H9 (cell line): ENCODE measurements at regions not wholly inside any gene's neighbourhood (a gene's known extent, or its start where the extent isn't known, plus 50 kb on each side); places are given as distances from the start of the nearest gene placed in this dataset.

Source experiments
- DNase-seq: peaks from one replicate; pipeline ENCODE4 v3.0.0-alpha.2; 2017
- H2AFZ ChIP-seq: one replicate; pipeline ENCODE4 v1.6.1; 2013; ENCODE audit warnings: mild to moderate bottlenecking, low read length, control low read depth, moderate library complexity
- H2AK5ac ChIP-seq: 2 replicates; pipeline ENCODE4 v1.6.1; 2013; ENCODE audit warnings: low read length, control low read depth, mixed read lengths; ENCODE audit not compliant: insufficient read length
- H2BK120ac ChIP-seq: one replicate; pipeline ENCODE4 v1.6.1; 2013; ENCODE audit warnings: low read depth, mild to moderate bottlenecking, low read length, control low read depth, inconsistent platforms; ENCODE audit not compliant: poor library complexity, severe bottlenecking
- H2BK12ac ChIP-seq: 2 replicates; pipeline ENCODE4 v1.6.1; 2013; ENCODE audit warnings: low read length, control low read depth, mixed read lengths, low read depth; ENCODE audit not compliant: insufficient read length
- H2BK15ac ChIP-seq: 2 replicates; pipeline ENCODE4 v1.6.1; 2013; ENCODE audit warnings: low read depth, low read length, control low read depth
- H2BK20ac ChIP-seq: one replicate; pipeline ENCODE4 v1.6.1; 2013; ENCODE audit warnings: low read depth, mild to moderate bottlenecking, low read length, control low read depth, inconsistent platforms; ENCODE audit not compliant: poor library complexity, severe bottlenecking
- H2BK5ac ChIP-seq: 2 replicates; pipeline ENCODE4 v1.6.1; 2013; ENCODE audit warnings: low read length, control low read depth, mixed read lengths; ENCODE audit not compliant: insufficient read length
- H3K14ac ChIP-seq: 2 replicates; pipeline ENCODE4 v1.6.1; 2013; ENCODE audit warnings: low read length, control low read depth; ENCODE audit not compliant: insufficient read depth
- H3K18ac ChIP-seq: 2 replicates; pipeline ENCODE4 v1.6.1; 2013; ENCODE audit warnings: low read depth, mild to moderate bottlenecking, mixed read lengths, low read length, control low read depth; ENCODE audit not compliant: insufficient read length
- H3K23ac ChIP-seq: 2 replicates; pipeline ENCODE4 v1.6.1; 2013; ENCODE audit warnings: low read length, control low read depth, mixed read lengths, low read depth; ENCODE audit not compliant: insufficient read length
- H3K23me2 ChIP-seq: 2 replicates; pipeline ENCODE4 v1.6.1; 2013; ENCODE audit warnings: low read depth, mild to moderate bottlenecking, mixed read lengths, low read length, control low read depth; ENCODE audit not compliant: insufficient read length, poor library complexity, severe bottlenecking
- H3K27ac ChIP-seq: 2 replicates; pipeline ENCODE4 v1.5.1; 2013; ENCODE audit warnings: low read length, control low read depth, mixed read lengths, low read depth; ENCODE audit not compliant: insufficient read length
- H3K27me3 ChIP-seq: 2 replicates; pipeline ENCODE4 v1.6.1; 2013; ENCODE audit warnings: low read length, control low read depth, inconsistent platforms; ENCODE audit not compliant: insufficient read depth
- H3K4ac ChIP-seq: 2 replicates; pipeline ENCODE4 v1.6.1; 2013; ENCODE audit warnings: low read depth, mild to moderate bottlenecking, control low read depth, inconsistent platforms, low read length, moderate library complexity
- H3K4me1 ChIP-seq: 2 replicates; pipeline ENCODE4 v1.6.1; 2013; ENCODE audit warnings: low read length, control low read depth, inconsistent platforms; ENCODE audit not compliant: insufficient read depth
- H3K4me2 ChIP-seq: 2 replicates; pipeline ENCODE4 v1.6.1; 2013; ENCODE audit warnings: low read length, control low read depth, mixed read lengths; ENCODE audit not compliant: insufficient read length, insufficient read depth
- H3K56ac ChIP-seq: 2 replicates; pipeline ENCODE4 v1.6.1; 2013; ENCODE audit warnings: low read depth, mild to moderate bottlenecking, mixed read lengths, low read length, control low read depth; ENCODE audit not compliant: insufficient read length
- H3K79me1 ChIP-seq: 2 replicates; pipeline ENCODE4 v1.6.1; 2013; ENCODE audit warnings: low read depth, mild to moderate bottlenecking, moderate library complexity, low read length, control low read depth, inconsistent platforms; ENCODE audit not compliant: insufficient read depth, poor library complexity, severe bottlenecking
- H3K79me2 ChIP-seq: 2 replicates; pipeline ENCODE4 v1.6.1; 2013; ENCODE audit warnings: low read length, control low read depth, inconsistent platforms; ENCODE audit not compliant: insufficient read depth
- H3K9ac ChIP-seq: 2 replicates; pipeline ENCODE4 v1.6.1; 2013; ENCODE audit warnings: low read length, control low read depth, mixed read lengths; ENCODE audit not compliant: insufficient read length; ENCODE audit errors: extremely low read depth
- H3K9me3 ChIP-seq: one replicate; pipeline ENCODE4 v1.6.1; 2013; ENCODE audit warnings: low read depth, low read length, inconsistent platforms; ENCODE audit not compliant: control insufficient read depth
- H3T11ph ChIP-seq: one replicate; pipeline ENCODE4 v1.6.1; 2013; ENCODE audit warnings: mild to moderate bottlenecking, low read length, control low read depth, inconsistent platforms
- H4K20me1 ChIP-seq: one replicate; pipeline ENCODE4 v1.6.1; 2013; ENCODE audit not compliant: control insufficient read depth, insufficient read length, insufficient read depth
- H4K5ac ChIP-seq: 2 replicates; pipeline ENCODE4 v1.6.1; 2013; ENCODE audit warnings: low read depth, mild to moderate bottlenecking, mixed read lengths, low read length, control low read depth; ENCODE audit not compliant: insufficient read length
- H4K8ac ChIP-seq: replicated peaks from 2 replicates; pipeline ENCODE4 v1.6.1; 2013; ENCODE audit warnings: low read length, control low read depth, mixed read lengths, low read depth; ENCODE audit not compliant: insufficient read length
- H4K91ac ChIP-seq: 2 replicates; pipeline ENCODE4 v1.6.1; 2013; ENCODE audit warnings: low read depth, mild to moderate bottlenecking, moderate library complexity, mixed read lengths, low read length, control low read depth; ENCODE audit not compliant: insufficient read length
- H3K27ac Mint-ChIP-seq, 3 experiments: 2 replicates in 2 of 3; 3 replicates in 1 of 3; pipeline ENCODE4 v1.8.0; 2020 to 2021; ENCODE audit warnings: mixed read lengths in 3 of 3, mild to moderate bottlenecking in 1 of 3, moderate library complexity in 1 of 3
- H3K27me3 Mint-ChIP-seq: 2 replicates; pipeline ENCODE4 v1.8.0; 2021; ENCODE audit warnings: low read depth, mild to moderate bottlenecking, moderate library complexity, mixed read lengths
- H3K36me3 Mint-ChIP-seq, 3 experiments: 2 replicates in 2 of 3; 3 replicates in 1 of 3; pipeline ENCODE4 v1.8.0; 2020 to 2021; ENCODE audit warnings: low read depth in 3 of 3, mixed read lengths in 3 of 3; ENCODE audit not compliant: insufficient read depth in 1 of 3
- H3K4me1 Mint-ChIP-seq, 2 experiments: 2 replicates each; pipeline ENCODE4 v1.8.0; 2020; ENCODE audit warnings: mixed read lengths in 2 of 2
- H3K4me3 Mint-ChIP-seq, 2 experiments: 2 replicates in 1 of 2; 3 replicates in 1 of 2; pipeline ENCODE4 v1.8.0; 2020 to 2021; ENCODE audit warnings: mild to moderate bottlenecking in 2 of 2, mixed read lengths in 2 of 2, moderate library complexity in 1 of 2
- H3K9me3 Mint-ChIP-seq, 2 experiments: 2 replicates in 1 of 2; 3 replicates in 1 of 2; pipeline ENCODE4 v1.8.0; 2020; ENCODE audit warnings: mild to moderate bottlenecking in 2 of 2, mixed read lengths in 2 of 2, moderate library complexity in 1 of 2
- CTCF ChIP-seq: fragments of 200-600 bp; sonication (generic); conservative IDR thresholded peaks from 3 replicates; pipeline ENCODE4 v1.8.0; 2021; ENCODE audit warnings: antibody characterized with exemption, mild to moderate bottlenecking
- WGBS: extraction: QIAGEN DNeasy Blood & Tissue Kit; methylation state at CpG from one replicate; pipeline ENCODE4 v1.1.7; 2013; ENCODE audit warnings: missing lambda C conversion rate, low lambda C conversion rate, mixed read lengths; ENCODE audit not compliant: insufficient read length; ENCODE audit errors: extremely low coverage; 5-methylcytosine and 5-hydroxymethylcytosine counted together

GRCh38 chr18:67705748-67706147, 189.2 kb upstream of the DSEL start:
- WGBS: no CpG with 5 or more reads among the region's 2 CpGs

More at GRCh38 chr18:67705748-67706147, 189.2 kb upstream of the DSEL start:
- Histone ChIP-seq H3K56ac (no peak overlapping the region), H2AFZ (no peak overlapping the region), H3K79me1 (no peaks in the 10 kb centered on the region), H2BK20ac (no peak overlapping the region), H2BK5ac (no peak overlapping the region), H3K4me1 (no peaks in the 10 kb centered on the region; the same call in 1 of the 2 replicates), H3K14ac (no peak overlapping the region), H3K23me2 (peaks cover 2% of the 10 kb centered on the region), H3K27ac (no peak overlapping the region), H3K18ac (no peak overlapping the region), H2BK120ac (no peak overlapping the region), H3K9me3 (no peaks in the 10 kb centered on the region), H4K20me1 (no peaks in the 10 kb centered on the region), H3K23ac (no peak overlapping the region), H3T11ph (no peak overlapping the region), H3K9ac (no peak overlapping the region), H3K79me2 (no peaks in the 10 kb centered on the region), H3K27me3 (no peaks in the 10 kb centered on the region), H2AK5ac (no peak overlapping the region), H4K91ac (no peak overlapping the region), H4K5ac (no peak overlapping the region), H4K8ac (no peak overlapping the region), H2BK15ac (no peak overlapping the region), H3K4me2 (no peak overlapping the region), H2BK12ac (no peak overlapping the region), H3K4ac (no peak overlapping the region)
- Mint-ChIP-seq H3K4me3 (no peak overlapping the region), H3K4me1 (peaks cover 10 to 14% of the 10 kb centered on the region in 2 experiments), H3K9me3 (peaks cover 5 to 6% of the 10 kb centered on the region in 2 experiments; a peak in 3 of 5 replicates), H3K36me3 (peaks cover 0 to 5% (median 2%) of the 10 kb centered on the region in 3 experiments; a peak in 2 of 7 replicates), H3K27ac (no peak overlapping the region), H3K27me3 (no peaks in the 10 kb centered on the region; the same call in 1 of the 2 replicates)
- peak; percentile 55 for TF ChIP-seq CTCF
- no peak for DNase-seq
